NCI-H2107 treated with DMSO at 0.1 percent for 48 hours (cell line): ENCODE measurements at regions not wholly inside any gene's neighbourhood (a gene's known extent, or its start where the extent isn't known, plus 50 kb on each side); places are given as distances from the start of the nearest gene placed in this dataset.
"Not testable (repeated sequence)": the region's sequence is repeated elsewhere in the genome, so short reads cannot be mapped to it uniquely, and the experiment has no call there.

Experiments used
- DNase-seq: peaks from one replicate; lab custom pipeline; 2025; ENCODE audit not compliant: unreplicated experiment; lab: John Stamatoyannopoulos, UW

GRCh38 chr5:34261020-34261419 lies 218.0 kb upstream of the C1QTNF3 start:
- DNase-seq, result not testable (repeated sequence)

GRCh38 chr5:34266151-34266550 lies 223.1 kb upstream of the C1QTNF3 start:
- not testable (repeated sequence) for DNase-seq

- DNase-seq, result not testable (repeated sequence)
Observed at GRCh38 chr5:34296759-34297158, 253.7 kb upstream of the C1QTNF3 start.

GRCh38 chr5:34329201-34329600 lies 286.2 kb upstream of the C1QTNF3 start:
- not testable (repeated sequence) for DNase-seq

GRCh38 chr5:34329611-34330108 lies 286.6 kb upstream of the C1QTNF3 start:
- DNase-seq, result not testable (repeated sequence)

GRCh38 chr5:34331928-34332454 lies 289.0 kb upstream of the C1QTNF3 start:
- not testable (repeated sequence) for DNase-seq

GRCh38 chr5:34339408-34340001 lies 296.5 kb upstream of the C1QTNF3 start:
- DNase-seq, result not testable (repeated sequence)

- DNase-seq, result not testable (repeated sequence)
Observed at GRCh38 chr5:34354440-34354839, 301.7 kb upstream of the RAI14 start.

- not testable (repeated sequence) for DNase-seq
Observed at GRCh38 chr5:34371417-34371816, 284.7 kb upstream of the RAI14 start.

GRCh38 chr5:34371817-34372216 lies 284.3 kb upstream of the RAI14 start:
- DNase-seq, result not testable (repeated sequence)

GRCh38 chr5:34372739-34373138 lies 283.4 kb upstream of the RAI14 start:
- DNase-seq, result not testable (repeated sequence)

GRCh38 chr5:34377651-34378050 lies 278.5 kb upstream of the RAI14 start:
- DNase-seq, result not testable (repeated sequence)

GRCh38 chr5:34378498-34378897 lies 277.6 kb upstream of the RAI14 start:
- DNase-seq, result not testable (repeated sequence)

- not testable (repeated sequence) for DNase-seq
Observed at GRCh38 chr5:34388754-34389153, 267.4 kb upstream of the RAI14 start.

- DNase-seq, result no peak
Observed at GRCh38 chr5:34409373-34409772, 246.8 kb upstream of the RAI14 start.

GRCh38 chr5:34410411-34411139 lies 245.6 kb upstream of the RAI14 start:
- no peak for DNase-seq

GRCh38 chr5:34411470-34412346 lies 244.4 kb upstream of the RAI14 start:
- no peak for DNase-seq

- no peak for DNase-seq
Observed at GRCh38 chr5:34412736-34413135, 243.4 kb upstream of the RAI14 start.

GRCh38 chr5:34415559-34416198 lies 240.4 kb upstream of the RAI14 start:
- DNase-seq, result no peak

- no peak for DNase-seq
Observed at GRCh38 chr5:34416501-34417008, 239.6 kb upstream of the RAI14 start.
